ENCODE measurements at regions not wholly inside any gene's neighbourhood (a gene's known extent, or its start where the extent isn't known, plus 50 kb on each side); places are given as distances from the start of the nearest gene placed in this dataset.
"Not testable (repeated sequence)": the region's sequence is repeated elsewhere in the genome, so short reads cannot be mapped to it uniquely, and the experiment has no call there.

GRCh38 chr18:71329563-71329962 is 1040.7 kb downstream of the SOCS6 start:
- no peak for DNase-seq

GRCh38 chr18:71329114-71329513 is 1040.3 kb downstream of the SOCS6 start:
- no peak for DNase-seq

GRCh38 chr18:71327850-71328249 is 1039.0 kb downstream of the SOCS6 start:
- no peak for DNase-seq

- no peak for DNase-seq
Measured at GRCh38 chr18:71327441-71327840, 1038.6 kb downstream of the SOCS6 start.

- DNase-seq = no peak
Measured at GRCh38 chr18:71326826-71327225, 1038.0 kb downstream of the SOCS6 start.

- no peak for DNase-seq
Measured at GRCh38 chr18:71324356-71324755, 1035.5 kb downstream of the SOCS6 start.

GRCh38 chr18:71322201-71322600 is 1033.4 kb downstream of the SOCS6 start:
- DNase-seq = no peak

GRCh38 chr18:71321319-71321718 is 1032.5 kb downstream of the SOCS6 start:
- DNase-seq = no peak

- no peak for DNase-seq
Measured at GRCh38 chr18:71304856-71305255, 1016.0 kb downstream of the SOCS6 start.

- not testable (repeated sequence) for DNase-seq
Measured at GRCh38 chr18:71303743-71304142, 1014.9 kb downstream of the SOCS6 start.

GRCh38 chr18:71301596-71301995 is 1012.8 kb downstream of the SOCS6 start:
- no peak for DNase-seq

- not testable (repeated sequence) for DNase-seq
Measured at GRCh38 chr18:71294201-71294600, 1005.4 kb downstream of the SOCS6 start.

- DNase-seq = no peak
Measured at GRCh38 chr18:71293322-71293721, 1004.5 kb downstream of the SOCS6 start.

GRCh38 chr18:71287268-71287667 is 998.4 kb downstream of the SOCS6 start:
- DNase-seq = no peak

GRCh38 chr18:71252351-71252865 is 963.6 kb downstream of the SOCS6 start:
- no peak for DNase-seq

- no peak for DNase-seq
Measured at GRCh38 chr18:71250191-71250590, 961.3 kb downstream of the SOCS6 start.

- DNase-seq = no peak
Measured at GRCh38 chr18:71249791-71250190, 960.9 kb downstream of the SOCS6 start.

GRCh38 chr18:71242981-71243380 is 954.1 kb downstream of the SOCS6 start:
- DNase-seq = no peak

- DNase-seq = no peak
Measured at GRCh38 chr18:71238974-71239624, 950.3 kb downstream of the SOCS6 start.

- no peak for DNase-seq
Measured at GRCh38 chr18:71237641-71238040, 948.8 kb downstream of the SOCS6 start.

- DNase-seq = no peak
Measured at GRCh38 chr18:71233177-71233576, 944.3 kb downstream of the SOCS6 start.

- DNase-seq = no peak
Measured at GRCh38 chr18:71223486-71223885, 934.6 kb downstream of the SOCS6 start.

GRCh38 chr18:71221405-71221804 is 932.6 kb downstream of the SOCS6 start:
- DNase-seq = no peak

- DNase-seq = not testable (repeated sequence)
Measured at GRCh38 chr18:71212739-71213138, 923.9 kb downstream of the SOCS6 start.

GRCh38 chr18:71212222-71212621 is 923.4 kb downstream of the SOCS6 start:
- DNase-seq = no peak

Data from NCI-H526 (cell line).